ENCODE measurements at regions not wholly inside any gene's neighbourhood (a gene's known extent, or its start where the extent isn't known, plus 50 kb on each side); places are given as distances from the start of the nearest gene placed in this dataset.
"Not testable (repeated sequence)": the region's sequence is repeated elsewhere in the genome, so short reads cannot be mapped to it uniquely, and the experiment has no call there.

DNA sequence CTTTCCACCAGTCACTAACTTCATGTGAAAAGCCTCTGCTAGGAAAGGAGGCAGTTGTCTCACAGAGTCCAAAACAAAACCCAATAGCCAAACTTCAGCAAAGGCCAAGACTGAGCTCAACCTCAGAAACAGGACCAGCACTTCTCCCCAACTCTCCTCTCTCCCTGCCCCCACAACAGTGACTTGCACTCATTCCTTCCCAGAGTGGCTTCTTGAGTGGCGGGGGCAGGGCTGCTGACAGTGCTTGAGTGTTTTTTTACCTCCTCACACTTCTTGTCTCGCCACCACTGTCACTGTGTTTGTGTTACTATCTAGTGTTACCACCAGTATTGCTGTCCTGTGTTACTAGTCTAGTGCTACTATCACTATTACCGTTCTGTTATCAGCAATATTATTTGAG lies 206.8 kb downstream of the KLF6 start:
- DNase-seq (ENCODE audit: low read depth, low spot score), result no peak

DNA sequence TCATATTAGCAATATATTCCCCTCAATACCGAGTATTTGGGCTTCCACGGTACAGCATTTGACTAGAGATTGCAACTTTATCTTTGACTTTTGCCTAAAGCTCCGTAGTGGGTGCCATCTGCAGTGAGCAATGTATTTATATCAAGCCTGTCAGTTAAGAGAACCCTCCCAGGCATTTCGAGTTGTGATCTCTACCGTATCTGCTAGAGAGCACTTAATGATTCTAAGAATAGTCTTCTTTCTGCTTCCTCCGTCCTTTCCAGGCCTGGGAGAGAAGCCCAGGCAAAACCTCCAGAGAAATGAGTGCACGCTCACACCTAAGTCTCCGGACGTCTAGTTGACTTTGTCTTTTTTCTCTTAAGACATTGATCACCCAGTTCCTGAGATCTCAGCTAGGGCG lies 210.6 kb downstream of the KLF6 start:
- DNase-seq (ENCODE audit: low read depth, low spot score), result no peak

GRCh38 chr10:3573498-3573897 lies 211.5 kb downstream of the KLF6 start:
- DNase-seq (ENCODE audit: low read depth, low spot score), result no peak

GRCh38 chr10:3571310-3571825 lies 213.6 kb downstream of the KLF6 start:
- DNase-seq (ENCODE audit: low read depth, low spot score), result no peak

- no peak for DNase-seq (ENCODE audit: low read depth, low spot score)
Observed at GRCh38 chr10:3570855-3571266, 214.1 kb downstream of the KLF6 start.

DNA sequence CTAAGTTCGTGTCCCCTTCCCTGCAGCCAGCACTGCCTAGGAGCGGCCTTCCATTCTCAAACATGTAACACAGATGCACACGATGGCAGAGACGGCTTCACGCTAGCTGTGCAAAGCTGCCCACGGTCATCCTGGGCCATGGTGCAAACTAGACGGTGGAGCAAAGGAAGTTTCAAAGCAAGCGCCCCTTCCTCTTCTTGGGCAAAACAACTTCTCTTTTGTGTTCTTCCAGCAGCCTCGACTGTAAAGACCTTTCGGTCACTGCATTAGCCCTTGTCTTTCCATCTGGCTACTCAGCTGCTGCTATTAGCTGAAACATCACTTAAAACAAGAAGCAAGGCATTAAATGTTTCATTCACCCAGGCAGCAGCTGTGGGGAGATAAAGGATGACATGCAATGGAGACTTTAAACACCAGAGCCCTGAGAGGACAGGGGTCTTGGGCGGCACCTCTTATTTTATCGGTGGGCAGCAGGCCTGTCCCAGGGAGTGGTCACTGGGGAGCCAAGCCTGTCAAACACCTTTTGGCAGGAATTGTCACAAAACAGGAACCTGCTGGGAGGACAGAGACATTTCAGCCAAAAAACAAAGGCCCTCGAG lies 214.8 kb downstream of the KLF6 start:
- DNase-seq (ENCODE audit: low read depth, low spot score), result no peak

DNA sequence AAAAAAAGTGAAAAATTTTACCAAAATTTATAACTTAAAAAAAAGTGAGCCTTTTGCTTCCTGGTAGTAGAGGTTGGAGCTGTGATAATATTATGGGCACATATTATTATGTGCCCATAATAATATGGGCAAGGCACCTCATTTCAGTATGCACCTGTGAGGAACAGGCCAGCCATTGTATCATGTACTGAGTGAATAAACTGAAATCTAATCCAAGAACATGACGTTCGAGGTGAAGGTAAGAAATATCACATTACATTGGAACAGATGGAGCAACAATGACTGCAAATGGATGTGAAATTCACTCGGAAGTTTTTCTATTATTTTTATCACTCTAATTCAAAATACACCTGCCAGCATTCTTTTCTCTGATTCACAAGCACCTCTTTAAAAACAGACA lies 216.0 kb downstream of the KLF6 start:
- DNase-seq (ENCODE audit: low read depth, low spot score), result no peak

DNA sequence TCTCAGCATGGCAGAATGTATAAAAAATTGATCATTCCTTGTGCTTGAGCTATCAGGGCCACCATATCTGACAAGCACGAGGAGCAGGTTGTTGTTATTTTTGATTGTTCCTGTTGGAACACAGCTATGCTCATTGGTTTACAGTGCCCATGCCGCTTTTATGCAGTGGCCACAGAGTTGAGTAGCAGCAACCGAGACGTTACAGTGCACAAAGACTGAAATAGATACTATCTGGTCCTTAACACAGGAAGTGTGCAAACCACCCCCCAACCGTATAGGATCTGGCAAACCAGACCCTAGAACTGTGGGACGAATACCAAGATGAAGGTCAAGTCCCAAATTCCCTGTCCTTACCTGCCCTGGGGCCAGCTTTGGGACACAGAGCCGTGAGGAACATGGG lies 216.6 kb downstream of the KLF6 start:
- no peak for DNase-seq (ENCODE audit: low read depth, low spot score)

DNA sequence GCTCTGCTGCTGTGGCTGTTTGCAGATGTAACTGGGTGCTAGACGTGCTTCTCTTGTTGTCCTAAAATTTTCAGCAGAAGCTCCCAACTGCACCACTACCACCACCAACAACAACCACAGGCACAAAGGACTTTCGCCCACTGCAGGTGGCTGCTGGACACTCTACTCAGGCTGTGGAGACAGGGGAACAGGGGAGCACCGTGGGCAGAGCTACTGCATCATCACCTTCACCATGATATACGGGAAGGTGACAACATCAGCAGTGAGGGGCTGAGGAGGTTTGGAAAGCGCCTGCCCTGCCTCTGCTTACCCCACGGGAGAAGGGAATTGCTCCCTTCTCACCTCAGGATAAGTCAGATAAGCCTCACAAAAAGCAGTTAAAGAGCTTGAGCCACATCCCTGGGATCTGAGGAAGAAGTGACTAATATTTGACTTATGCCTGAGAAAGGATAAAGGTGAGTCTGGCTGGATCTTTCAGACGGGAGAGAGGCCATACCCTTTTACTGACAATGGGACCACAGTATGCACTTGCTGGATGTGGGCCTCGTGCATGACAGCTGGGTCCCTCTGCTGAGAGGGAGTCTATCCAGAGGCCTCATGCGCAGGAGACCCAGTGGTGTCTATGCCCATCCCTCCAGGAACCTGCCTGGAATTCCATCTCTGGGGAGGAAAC lies 217.6 kb downstream of the KLF6 start:
- no peak for DNase-seq (ENCODE audit: low read depth, low spot score)

GRCh38 chr10:3566627-3567026 lies 218.4 kb downstream of the KLF6 start:
- DNase-seq (ENCODE audit: low read depth, low spot score), result no peak

- no peak for DNase-seq (ENCODE audit: low read depth, low spot score)
Observed at GRCh38 chr10:3564346-3565002, 220.5 kb downstream of the KLF6 start.

DNA sequence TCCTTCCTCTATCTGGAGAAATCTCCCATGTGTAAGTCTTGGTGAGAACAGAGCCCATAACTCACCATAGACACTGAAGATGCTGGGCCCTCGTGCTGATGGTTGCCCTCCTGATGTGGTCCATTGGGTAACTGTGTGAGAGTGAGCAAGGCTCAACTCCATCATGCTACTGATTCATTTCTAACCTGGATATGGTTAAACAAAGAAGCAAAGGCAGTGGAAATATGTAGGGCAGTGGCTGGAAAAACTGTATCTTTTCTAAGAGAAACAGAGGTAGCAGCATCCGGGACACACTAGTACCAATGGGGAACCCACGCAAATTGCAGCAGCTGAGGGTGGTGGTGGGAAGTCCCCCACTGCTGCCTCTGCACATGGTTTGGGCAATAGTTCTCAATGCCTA lies 221.7 kb downstream of the KLF6 start:
- DNase-seq (ENCODE audit: low read depth, low spot score), result no peak

- DNase-seq (ENCODE audit: low read depth, low spot score), result not testable (repeated sequence)
Observed at GRCh38 chr10:3560628-3561027, 224.4 kb downstream of the KLF6 start.

DNA sequence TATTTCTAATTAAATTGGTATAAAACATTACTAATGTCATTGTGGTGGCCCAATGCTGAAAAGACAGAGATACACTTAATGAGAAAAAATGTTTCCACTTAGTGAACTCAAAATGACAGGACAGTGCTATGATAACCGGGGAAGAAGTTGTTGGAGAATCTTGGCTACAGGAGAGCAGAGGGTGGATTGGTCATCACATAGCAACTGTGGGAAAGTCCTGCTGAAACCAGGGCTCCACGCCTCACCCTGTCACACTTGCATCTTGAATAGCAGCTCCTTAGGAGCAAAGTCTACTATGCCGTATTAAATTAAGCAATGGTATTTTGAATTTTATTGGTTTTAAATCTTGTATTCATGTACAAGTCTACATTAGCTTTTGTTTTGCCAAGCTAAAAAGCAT lies 225.5 kb downstream of the KLF6 start:
- no peak for DNase-seq (ENCODE audit: low read depth, low spot score)

- no peak for DNase-seq (ENCODE audit: low read depth, low spot score)
Observed at GRCh38 chr10:3559011-3559410, 226.0 kb downstream of the KLF6 start.

- not testable (repeated sequence) for DNase-seq (ENCODE audit: low read depth, low spot score)
Observed at GRCh38 chr10:3556191-3557017, 228.6 kb downstream of the KLF6 start.

DNA sequence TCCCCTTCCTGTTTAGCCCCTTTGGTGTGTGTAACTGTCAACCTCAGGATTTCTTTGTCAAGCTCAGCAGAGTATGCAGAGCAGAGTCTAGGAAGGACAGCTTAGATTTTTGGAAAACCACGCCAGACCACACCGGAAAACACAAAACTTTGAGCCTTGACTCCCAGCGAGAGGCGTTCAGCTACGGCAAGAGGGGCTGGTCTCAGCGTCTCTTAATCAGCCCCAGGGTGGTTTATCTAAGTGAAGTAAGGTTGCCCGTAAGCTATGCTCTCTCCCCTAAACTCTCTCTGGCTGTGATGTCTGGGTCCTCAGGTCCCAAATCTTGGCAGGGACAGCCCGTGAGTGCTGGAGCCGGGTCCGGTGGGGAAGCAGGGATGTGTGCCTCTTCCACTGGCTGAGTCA lies 230.9 kb downstream of the KLF6 start:
- no peak for DNase-seq (ENCODE audit: low read depth, low spot score)

GRCh38 chr10:3552281-3552680 lies 232.7 kb downstream of the KLF6 start:
- no peak for DNase-seq (ENCODE audit: low read depth, low spot score)

GRCh38 chr10:3551761-3552160 lies 233.2 kb downstream of the KLF6 start:
- DNase-seq (ENCODE audit: low read depth, low spot score), result no peak

- DNase-seq (ENCODE audit: low read depth, low spot score), result no peak
Observed at GRCh38 chr10:3549118-3549517, 235.9 kb downstream of the KLF6 start.

DNA sequence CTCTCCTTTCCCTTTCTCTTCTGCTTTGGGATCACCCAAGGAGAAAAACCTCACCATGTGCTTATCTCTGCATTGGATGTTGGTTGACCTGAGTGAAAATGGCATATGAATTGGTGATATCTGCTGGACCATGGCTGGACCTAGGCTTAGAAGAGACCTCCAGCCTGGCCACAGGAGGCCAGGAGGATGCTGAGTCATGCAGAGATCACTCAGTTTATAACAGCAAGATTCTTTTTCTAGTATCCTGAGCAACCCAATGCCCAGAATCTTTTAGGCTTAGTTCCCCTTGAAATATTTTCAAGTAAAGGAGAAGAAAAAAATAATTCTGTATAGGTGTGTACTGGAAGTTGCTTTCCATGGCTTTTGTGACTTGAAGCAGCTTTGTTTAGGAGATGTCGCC lies 236.3 kb downstream of the KLF6 start:
- no peak for DNase-seq (ENCODE audit: low read depth, low spot score)

DNA sequence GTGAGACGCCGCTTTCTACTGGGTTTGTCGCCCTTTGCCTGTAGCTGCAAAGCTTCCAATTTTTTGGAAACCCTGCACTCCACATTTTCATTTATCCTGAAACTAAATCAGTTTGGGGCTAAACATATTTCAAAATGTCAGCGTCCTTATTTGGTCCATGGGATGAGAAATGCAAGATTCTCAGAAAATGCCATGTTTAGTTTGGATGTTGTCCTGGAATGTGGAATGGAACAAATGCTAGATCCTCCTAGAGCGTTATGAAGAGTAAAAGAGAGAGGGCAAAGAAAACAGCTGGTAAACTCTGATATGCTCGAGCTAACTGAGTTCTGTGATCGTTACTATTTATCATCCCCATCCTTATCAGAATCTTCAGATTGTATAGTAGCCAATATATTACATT lies 236.9 kb downstream of the KLF6 start:
- DNase-seq (ENCODE audit: low read depth, low spot score), result no peak
